ENCODE measurements at regions not wholly inside any gene's neighbourhood (a gene's known extent, or its start where the extent isn't known, plus 50 kb on each side); places are given as distances from the start of the nearest gene placed in this dataset.

GRCh38 chr4:138706201-138706600 is 309.4 kb upstream of the NOCT start:
- Histone ChIP-seq H4K20me1 (ENCODE audit: low read length) (no peaks in the 10 kb centered on the region), H3K27me3 (ENCODE audit: low read length) (peaks cover 11% of the 10 kb centered on the region; the same call in 1 of the 2 replicates), H3K36me3 (ENCODE audit: low read depth, low read length) (no peaks in the 10 kb centered on the region), H3K4me3 (ENCODE audit: low read length) (no peak overlapping the region), H3K4me1 (ENCODE audit: insufficient read depth, low read length) (no peaks in the 10 kb centered on the region), H3K4me2 (ENCODE audit: low read length) (no peak overlapping the region), H2AFZ (ENCODE audit: low read length) (no peak overlapping the region), H3K9ac (ENCODE audit: low read length) (no peak overlapping the region), H3K27ac (ENCODE audit: low read length) (no peak overlapping the region), H3F3A (ENCODE audit: low read length, unreplicated experiment) (no peaks in the 10 kb centered on the region), H3K9me3 (ENCODE audit: low read length) (no peaks in the 10 kb centered on the region), H3K79me2 (ENCODE audit: low read length) (no peaks in the 10 kb centered on the region), H3K9me2 (replicated peaks; ENCODE audit: low read length) (no peaks in the 10 kb centered on the region)
- BruUV-seq (replicated peaks): no TSS peak
- TF ChIP-seq EZH2 (IDR thresholded peaks at IDR 0.05; ENCODE audit: low read length, unreplicated experiment) (no peak), EZH2phosphoT487 (IDR thresholded peaks at IDR 0.05; ENCODE audit: borderline replicate concordance, low read length) (no peak), CTCF (conservative IDR thresholded peaks at IDR 0.05; ENCODE audit: low read depth, low read length) (no peak)
- intact Hi-C loops (cut with micrococcal nuclease): no loop called here
- DNase-seq (no peak), ATAC-seq (no peak)
- ChIA-PET POLR2A (ENCODE audit: unreplicated experiment) (no interaction called here), CTCF (no interaction called here)

GRCh38 chr4:138702190-138702824 is 313.3 kb upstream of the NOCT start:
- H4K20me1 ChIP-seq (ENCODE audit: low read length): no peaks in the 10 kb centered on the region
- H3K36me3 ChIP-seq (ENCODE audit: low read depth, low read length): no peaks in the 10 kb centered on the region
- CTCF ChIA-PET: no interaction called here
- H3K27ac ChIP-seq (ENCODE audit: low read length): no peak overlapping the region
- no peaks in the 10 kb centered on the region for H3F3A ChIP-seq (ENCODE audit: low read length, unreplicated experiment)
- ATAC-seq (no peak), DNase-seq (no peak)
- peaks cover under 1% of the 10 kb centered on the region; the same call in 1 of the 2 replicates for H3K27me3 ChIP-seq (ENCODE audit: low read length)
- intact Hi-C loops (cut with micrococcal nuclease): no loop called here
- BruUV-seq (replicated peaks): no TSS peak
- H3K9me3 ChIP-seq (ENCODE audit: low read length): no peaks in the 10 kb centered on the region
- H3K79me2 ChIP-seq (ENCODE audit: low read length): no peaks in the 10 kb centered on the region
- no peak overlapping the region for H3K9ac ChIP-seq (ENCODE audit: low read length)
- H3K4me3 ChIP-seq (ENCODE audit: low read length): no peak overlapping the region
- H3K4me1 ChIP-seq (ENCODE audit: insufficient read depth, low read length): no peaks in the 10 kb centered on the region
- H3K4me2 ChIP-seq (ENCODE audit: low read length): no peak overlapping the region
- H2AFZ ChIP-seq (ENCODE audit: low read length): no peak overlapping the region
- TF ChIP-seq EZH2 (IDR thresholded peaks at IDR 0.05; ENCODE audit: low read length, unreplicated experiment) (no peak), EZH2phosphoT487 (IDR thresholded peaks at IDR 0.05; ENCODE audit: borderline replicate concordance, low read length) (no peak)
- POLR2A ChIA-PET (ENCODE audit: unreplicated experiment): no interaction called here
- no peaks in the 10 kb centered on the region for H3K9me2 ChIP-seq (replicated peaks; ENCODE audit: low read length)

- no TSS peak for BruUV-seq (replicated peaks)
- ChIA-PET POLR2A (ENCODE audit: unreplicated experiment) (no interaction called here), CTCF (no interaction called here)
- no peak for DNase-seq
- no peak overlapping the region for H3K27ac ChIP-seq (ENCODE audit: low read length)
- H3K4me3 ChIP-seq (ENCODE audit: low read length): no peak overlapping the region
- H3K4me1 ChIP-seq (ENCODE audit: insufficient read depth, low read length): no peaks in the 10 kb centered on the region
- no peak overlapping the region for H3K9ac ChIP-seq (ENCODE audit: low read length)
- H3F3A ChIP-seq (ENCODE audit: low read length, unreplicated experiment): no peaks in the 10 kb centered on the region
- H4K20me1 ChIP-seq (ENCODE audit: low read length): no peaks in the 10 kb centered on the region
- H3K9me3 ChIP-seq (ENCODE audit: low read length): no peaks in the 10 kb centered on the region
- TF ChIP-seq EZH2phosphoT487 (IDR thresholded peaks at IDR 0.05; ENCODE audit: borderline replicate concordance, low read length) (no peak), CTCF (conservative IDR thresholded peaks at IDR 0.05; ENCODE audit: low read depth, low read length) (no peak), EZH2 (IDR thresholded peaks at IDR 0.05; ENCODE audit: low read length, unreplicated experiment) (no peak)
- no peaks in the 10 kb centered on the region for H3K36me3 ChIP-seq (ENCODE audit: low read depth, low read length)
- H3K27me3 ChIP-seq (ENCODE audit: low read length): no peaks in the 10 kb centered on the region
- H3K9me2 ChIP-seq (replicated peaks; ENCODE audit: low read length): no peaks in the 10 kb centered on the region
- no peak overlapping the region for H2AFZ ChIP-seq (ENCODE audit: low read length)
- no peak for ATAC-seq
- H3K79me2 ChIP-seq (ENCODE audit: low read length): no peaks in the 10 kb centered on the region
- intact Hi-C loops (cut with micrococcal nuclease): no loop called here
- H3K4me2 ChIP-seq (ENCODE audit: low read length): no peak overlapping the region
Observed at GRCh38 chr4:138698641-138699040, 316.9 kb upstream of the NOCT start.

All from PC-3 (cell line).